AG04449 (cell line): ENCODE measurements at regions not wholly inside any gene's neighbourhood (a gene's known extent, or its start where the extent isn't known, plus 50 kb on each side); places are given as distances from the start of the nearest gene placed in this dataset.

Experiments used
- CTCF ChIA-PET: fragments of 350-600 bp; formaldehyde crosslinking; extraction: SDS; loops from one replicate; lab custom pipeline; 2021; ENCODE audit warnings: antibody characterized with exemption; lab: Yijun Ruan, JAX
- POLR2A ChIA-PET: fragments of 400-600, 350-600 bp; formaldehyde crosslinking; extraction: SDS; loops from one replicate; lab custom pipeline; 2020; ENCODE audit warnings: antibody characterized with exemption, inconsistent platforms; lab: Yijun Ruan, JAX
- DNase-seq: peaks from one replicate; pipeline ENCODE4 v3.0.0-alpha.2; 2010; ENCODE audit warnings: low read depth, low spot score
- H3K4me3 ChIP-seq: 2 replicates; pipeline ENCODE4 v1.5.1; 2011; ENCODE audit warnings: low read depth, mild to moderate bottlenecking, control low read depth, low read length
- TF ChIP-seq, protein P1 (sequence below): IDR thresholded peaks from one replicate; pipeline ENCODE4 v1.5.1; 2011; ENCODE audit warnings: mild to moderate bottlenecking, moderate library complexity, low read length, control low read depth, inconsistent platforms; ENCODE audit not compliant: insufficient read depth; ENCODE audit errors: missing control alignments

DNA sequence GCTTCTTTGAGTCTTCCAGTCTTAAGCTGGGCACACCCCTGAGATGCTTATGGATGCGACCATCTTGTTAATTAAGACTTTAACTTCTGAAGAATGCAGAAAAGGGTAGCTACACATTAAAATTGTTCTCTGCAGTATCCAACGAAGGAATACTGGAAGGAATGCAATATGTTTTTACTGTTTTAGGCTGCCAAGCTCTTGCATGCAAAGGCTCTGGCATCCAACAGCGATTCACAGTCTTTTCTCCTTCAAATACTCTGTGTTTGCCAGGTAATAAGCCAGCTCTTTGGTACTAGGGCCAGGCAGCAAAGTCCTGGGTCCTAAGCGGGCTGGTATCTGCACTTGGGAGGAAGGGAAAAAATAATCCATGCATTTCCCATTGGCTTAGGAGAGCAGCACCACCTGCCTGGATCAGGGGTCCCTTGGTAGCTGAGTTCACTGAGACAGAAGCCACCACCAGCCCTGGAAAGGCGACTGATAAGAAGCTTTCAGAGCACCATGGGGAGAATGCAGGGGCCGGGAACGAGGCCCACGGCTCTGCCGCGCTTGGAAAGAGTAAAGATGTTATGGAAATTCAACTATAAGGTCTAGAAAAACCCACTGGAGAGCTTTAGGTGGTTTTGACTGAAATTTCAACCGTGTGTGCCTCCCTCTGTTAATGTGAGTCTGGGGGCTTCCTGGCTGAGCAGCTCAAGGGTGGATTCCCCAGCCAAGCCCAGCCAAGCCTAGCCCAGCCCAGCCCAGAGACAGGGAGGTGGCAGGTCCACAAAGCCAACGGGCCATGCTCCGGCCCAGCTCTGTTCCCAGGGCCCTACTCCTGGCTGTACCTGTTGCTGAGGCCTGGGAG is 67.0 kb upstream of the CCND1 start:
- H3K4me3 ChIP-seq, result no peak overlapping the region
- TF ChIP-seq, protein P1, sequence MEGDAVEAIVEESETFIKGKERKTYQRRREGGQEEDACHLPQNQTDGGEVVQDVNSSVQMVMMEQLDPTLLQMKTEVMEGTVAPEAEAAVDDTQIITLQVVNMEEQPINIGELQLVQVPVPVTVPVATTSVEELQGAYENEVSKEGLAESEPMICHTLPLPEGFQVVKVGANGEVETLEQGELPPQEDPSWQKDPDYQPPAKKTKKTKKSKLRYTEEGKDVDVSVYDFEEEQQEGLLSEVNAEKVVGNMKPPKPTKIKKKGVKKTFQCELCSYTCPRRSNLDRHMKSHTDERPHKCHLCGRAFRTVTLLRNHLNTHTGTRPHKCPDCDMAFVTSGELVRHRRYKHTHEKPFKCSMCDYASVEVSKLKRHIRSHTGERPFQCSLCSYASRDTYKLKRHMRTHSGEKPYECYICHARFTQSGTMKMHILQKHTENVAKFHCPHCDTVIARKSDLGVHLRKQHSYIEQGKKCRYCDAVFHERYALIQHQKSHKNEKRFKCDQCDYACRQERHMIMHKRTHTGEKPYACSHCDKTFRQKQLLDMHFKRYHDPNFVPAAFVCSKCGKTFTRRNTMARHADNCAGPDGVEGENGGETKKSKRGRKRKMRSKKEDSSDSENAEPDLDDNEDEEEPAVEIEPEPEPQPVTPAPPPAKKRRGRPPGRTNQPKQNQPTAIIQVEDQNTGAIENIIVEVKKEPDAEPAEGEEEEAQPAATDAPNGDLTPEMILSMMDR, result no peak
- ChIA-PET POLR2A (no interaction called here), CTCF (interaction anchor here (2.0 kb wide), 1 partner anchor 15 kb away, joined by 8 read pairs; no protein-coding TSS in a partner anchor)
- no peak for DNase-seq

DNA sequence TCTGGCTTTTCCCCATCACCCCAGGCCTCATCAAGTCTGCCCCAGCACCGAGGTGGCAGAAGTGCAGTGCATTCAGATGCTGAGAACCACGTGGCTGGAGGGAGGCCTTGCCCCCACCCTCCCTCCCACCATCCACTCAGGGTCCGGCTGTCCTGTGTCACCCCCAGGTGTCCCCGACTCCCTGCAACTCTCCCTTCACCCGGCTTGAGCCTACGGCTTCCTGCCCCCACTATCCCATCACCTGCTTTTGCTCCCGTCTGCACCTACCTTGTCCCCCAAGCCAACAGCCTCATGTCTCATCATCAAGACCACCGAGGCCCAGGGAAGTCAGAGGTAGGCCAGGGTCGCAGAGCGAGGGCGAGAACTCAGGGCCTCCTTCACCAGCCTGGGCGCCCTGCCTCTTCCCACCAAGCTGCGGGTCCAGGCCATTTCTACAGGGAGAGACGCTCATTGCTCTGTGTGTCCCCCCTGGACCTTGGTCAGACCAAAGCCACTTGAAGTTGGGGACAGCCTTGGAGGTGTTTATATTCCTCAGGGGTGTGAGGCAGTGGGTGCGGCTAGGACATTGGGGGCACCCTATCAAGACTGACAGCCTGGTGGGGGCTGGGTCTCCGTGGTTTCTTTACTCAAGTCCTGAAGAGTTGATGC is 66.2 kb upstream of the CCND1 start:
- TF ChIP-seq, protein P1, result no peak
- POLR2A ChIA-PET, result no interaction called here
- CTCF ChIA-PET, result interaction anchor here (1.8 kb wide), 1 partner anchor 14 kb away, joined by 8 read pairs; no protein-coding TSS in a partner anchor
- DNase-seq, result no peak
- H3K4me3 ChIP-seq, result no peak overlapping the region

- CTCF ChIA-PET, result interaction anchor here (0.9 to 1.8 kb wide), 2 partner anchors 13 to 16 kb away, joined by 4 to 8 read pairs; no protein-coding TSS in a partner anchor
- H3K4me3 ChIP-seq, result no peak overlapping the region
- POLR2A ChIA-PET, result no interaction called here
- DNase-seq, result no peak
- TF ChIP-seq, protein P1, result no peak
Measured at GRCh38 chr11:69575296-69576068, 65.5 kb upstream of the CCND1 start.

- CTCF ChIA-PET, result interaction anchor here (0.9 to 1.8 kb wide), 2 partner anchors 12 to 15 kb away, joined by 4 to 8 read pairs; no protein-coding TSS in a partner anchor
- TF ChIP-seq, protein P1, result no peak
- no peak overlapping the region for H3K4me3 ChIP-seq
- no peak for DNase-seq
- POLR2A ChIA-PET, result no interaction called here
Measured at GRCh38 chr11:69576069-69576782, 64.7 kb upstream of the CCND1 start.

GRCh38 chr11:69578167-69578566 is 62.8 kb upstream of the CCND1 start:
- ChIA-PET CTCF (no interaction called here), POLR2A (no interaction called here)
- DNase-seq, result no peak
- H3K4me3 ChIP-seq, result no peak overlapping the region
- TF ChIP-seq, protein P1, result no peak
